Stomach (tissue), 8 donors: ENCODE measurements at regions not wholly inside any gene's neighbourhood (a gene's known extent, or its start where the extent isn't known, plus 50 kb on each side); places are given as distances from the start of the nearest gene placed in this dataset.

ENCODE experiments used
- DNase-seq, 2 donors: peaks; one replicate each; pipeline versions ENCODE4 v3.0.0 to v3.0.0-alpha.2; 2013 to 2019
- H3K27ac ChIP-seq, 5 donors: fragments of 200-600 bp in 4 of 5; sonication (generic) in 4 of 5; one replicate each; pipeline ENCODE4 v1.5.1; 2013 to 2019; ENCODE audit warnings: mild to moderate bottlenecking in 1 of 5, moderate library complexity in 1 of 5
- H3K27me3 ChIP-seq, 3 donors: fragments of 200-600 bp; sonication (generic); one replicate each; pipeline ENCODE4 v1.5.1; 2017 to 2019; ENCODE audit warnings: mixed run types in 1 of 3
- H3K36me3 ChIP-seq, 4 donors: fragments of 200-600 bp; sonication (generic); 1 replicate in 3 of 4; 2 replicates in 1 of 4; pipeline ENCODE4 v1.5.1; 2016 to 2019
- H3K4me1 ChIP-seq, 4 donors: fragments of 200-600 bp; sonication (generic); one replicate each; pipeline ENCODE4 v1.5.1; 2016 to 2019
- H3K4me3 ChIP-seq, 4 donors: fragments of 200-600 bp; sonication (generic) in 3 of 4; one replicate each; pipeline ENCODE4 v1.5.1; 2016 to 2019; ENCODE audit warnings: mild to moderate bottlenecking in 1 of 4
- H3K9me3 ChIP-seq, 4 donors: fragments of 200-600 bp; sonication (generic); one replicate each; pipeline ENCODE4 v1.5.1; 2016 to 2019
- EP300 ChIP-seq: sonication (generic); formaldehyde crosslinking; IDR thresholded peaks from one replicate; pipeline ENCODE4 v1.6.1; 2017; ENCODE audit warnings: antibody characterized with exemption
- POLR2A ChIP-seq, 4 donors: fragments of 450-650 bp; IDR thresholded peaks; one replicate each; pipeline ENCODE4 v1.6.1; 2016; ENCODE audit warnings: antibody characterized with exemption in 4 of 4, control low read depth in 2 of 4, mild to moderate bottlenecking in 1 of 4, moderate library complexity in 1 of 4
- POLR2AphosphoS5 ChIP-seq, 3 donors: sonication (generic); formaldehyde crosslinking; IDR thresholded peaks; one replicate each; pipeline ENCODE4 v1.6.1; 2016; ENCODE audit warnings: antibody characterized with exemption in 3 of 3
- WGBS, 5 donors: extraction: QIAGEN DNeasy Blood & Tissue Kit in 3 of 5; methylation state at CpG; one replicate each; pipeline versions ENCODE4 v1.1.5 to v1.1.7; 2013 to 2018; 5-methylcytosine and 5-hydroxymethylcytosine counted together
- intact Hi-C: fragments of 100-400 bp; cut with DNase I; formaldehyde crosslinking; loops from one replicate; pipeline ENCODE4 v1.15.1; 2023; ENCODE audit warnings: low total_unique reads
- TF ChIP-seq, protein P1 (sequence below), 7 experiments: fragments of 450-650 bp in 4 of 7; fragments of 200-600 bp in 3 of 7; sonication (generic) in 3 of 7; IDR thresholded peaks; one replicate each; pipeline ENCODE4 v1.5.1; 2016 to 2019; ENCODE audit warnings: antibody characterized with exemption in 7 of 7, control low read depth in 2 of 7, mild to moderate bottlenecking in 1 of 7
- donor health status: healthy with polysubstance abuse.
- donor health status: Bipolar disorder and iron deficiency.
- donor health status: healthy.

DNA sequence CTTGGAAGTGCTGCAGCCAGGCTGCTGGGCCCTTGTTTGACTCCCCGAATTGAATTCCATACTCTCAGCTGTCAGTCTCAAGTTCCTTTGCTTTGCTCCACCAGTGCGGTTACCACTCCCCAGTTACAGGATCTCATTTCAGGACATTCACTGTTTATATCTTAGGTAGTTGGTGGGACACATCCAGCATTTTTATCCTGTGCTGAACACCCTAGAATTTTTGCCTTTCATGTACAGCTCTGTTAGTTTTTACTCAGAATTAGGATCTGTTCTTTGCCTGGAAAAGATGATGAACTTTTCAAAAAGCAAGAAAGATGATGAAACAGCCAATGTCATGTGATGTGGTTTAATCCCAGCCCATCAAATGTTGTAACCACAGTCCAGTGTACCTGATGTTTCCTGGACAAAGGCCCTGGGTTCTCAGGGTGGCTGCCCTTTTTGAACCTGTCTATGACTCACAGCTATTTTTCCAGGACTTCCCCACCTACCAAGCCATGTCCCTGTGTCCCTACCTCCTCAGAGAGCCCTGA is 149.7 kb downstream of the NOC3L start:
- Histone ChIP-seq H3K36me3 (no peaks in the 10 kb centered on the region), H3K9me3 (no peaks in the 10 kb centered on the region), H3K27me3 (no peaks in the 10 kb centered on the region), H3K27ac (peak overlapping the region in 4 of 5 donors; percentile 8 to 69 (median 64)), H3K4me3 (no peak overlapping the region), H3K4me1 (peaks cover 7 to 43% (median 23%) of the 10 kb centered on the region in 4 donors)
- TF ChIP-seq EP300 (no peak), POLR2AphosphoS5 (IDR thresholded peaks at IDR 0.05) (peak in 2 of 3 donors; percentile 19 to 52)
- no peak for DNase-seq
- intact Hi-C loops, result no loop called here
- WGBS, 5 donors, result 70 to 83% (median 80%) methylated on average over 2 of the region's 2 CpGs

DNA sequence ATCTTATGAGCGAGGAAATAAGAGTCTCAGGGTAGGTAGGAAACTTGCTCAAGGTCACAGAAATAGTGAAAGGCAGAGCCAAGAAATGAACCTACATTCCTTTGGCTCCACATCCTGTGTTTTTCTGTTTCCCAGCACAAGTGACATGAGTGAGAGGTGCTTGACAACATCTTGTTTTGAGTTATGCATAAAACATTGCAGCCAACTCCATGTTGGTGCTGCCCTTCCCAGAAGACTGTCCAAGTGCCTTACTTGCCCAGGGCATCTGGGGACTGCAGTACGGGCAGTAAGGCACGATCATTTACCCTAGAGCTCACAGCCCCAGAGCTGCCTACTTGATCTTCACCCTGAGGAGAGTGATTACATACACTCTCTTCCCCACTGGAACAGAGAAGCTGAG is 148.8 kb downstream of the NOC3L start:
- H3K27ac ChIP-seq, result peak overlapping the region in 3 of 5 donors; percentile 7 to 65 (median 62)

DNA sequence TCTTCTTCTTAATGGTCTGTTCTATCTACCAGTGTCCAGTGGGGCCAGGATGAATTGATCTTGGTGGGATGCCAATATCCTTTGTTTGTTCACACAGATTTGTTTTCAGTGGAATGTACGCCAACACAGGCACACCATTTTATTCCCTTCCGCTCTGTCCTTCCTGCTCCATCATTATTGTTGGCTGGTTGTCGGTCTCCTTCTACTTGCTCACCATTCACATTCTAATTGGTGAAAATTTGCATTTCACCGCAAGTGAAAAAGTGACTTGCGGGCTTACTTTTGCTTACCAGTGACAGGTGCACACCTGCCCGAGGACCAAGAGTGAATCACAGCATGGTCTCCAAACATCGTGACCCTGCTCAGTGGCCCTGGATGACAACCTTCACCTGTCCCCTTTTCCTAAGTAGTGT is 148.3 kb downstream of the NOC3L start:
- TF ChIP-seq EP300 (no peak), POLR2A (IDR thresholded peaks at IDR 0.05) (no peak), POLR2AphosphoS5 (IDR thresholded peaks at IDR 0.05) (no peak)
- TF ChIP-seq, protein P1, sequence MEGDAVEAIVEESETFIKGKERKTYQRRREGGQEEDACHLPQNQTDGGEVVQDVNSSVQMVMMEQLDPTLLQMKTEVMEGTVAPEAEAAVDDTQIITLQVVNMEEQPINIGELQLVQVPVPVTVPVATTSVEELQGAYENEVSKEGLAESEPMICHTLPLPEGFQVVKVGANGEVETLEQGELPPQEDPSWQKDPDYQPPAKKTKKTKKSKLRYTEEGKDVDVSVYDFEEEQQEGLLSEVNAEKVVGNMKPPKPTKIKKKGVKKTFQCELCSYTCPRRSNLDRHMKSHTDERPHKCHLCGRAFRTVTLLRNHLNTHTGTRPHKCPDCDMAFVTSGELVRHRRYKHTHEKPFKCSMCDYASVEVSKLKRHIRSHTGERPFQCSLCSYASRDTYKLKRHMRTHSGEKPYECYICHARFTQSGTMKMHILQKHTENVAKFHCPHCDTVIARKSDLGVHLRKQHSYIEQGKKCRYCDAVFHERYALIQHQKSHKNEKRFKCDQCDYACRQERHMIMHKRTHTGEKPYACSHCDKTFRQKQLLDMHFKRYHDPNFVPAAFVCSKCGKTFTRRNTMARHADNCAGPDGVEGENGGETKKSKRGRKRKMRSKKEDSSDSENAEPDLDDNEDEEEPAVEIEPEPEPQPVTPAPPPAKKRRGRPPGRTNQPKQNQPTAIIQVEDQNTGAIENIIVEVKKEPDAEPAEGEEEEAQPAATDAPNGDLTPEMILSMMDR (IDR thresholded peaks at IDR 0.05), result no peak
- DNase-seq, result no peak
- 84 to 91% (median 86%) methylated on average over 7 of the region's 7 CpGs for WGBS, 5 donors
- Histone ChIP-seq H3K4me1 (peaks cover 7 to 32% (median 22%) of the 10 kb centered on the region in 4 donors), H3K9me3 (no peaks in the 10 kb centered on the region), H3K27ac (peak overlapping the region in 3 of 5 donors; percentile 7 to 65 (median 62)), H3K4me3 (no peak overlapping the region), H3K27me3 (no peaks in the 10 kb centered on the region), H3K36me3 (no peaks in the 10 kb centered on the region)
- intact Hi-C loops, result no loop called here

More for the DNA sequence above, 148.8 kb downstream of the NOC3L start:
- 65 to 75% (median 68%) methylated on average over 3 of the region's 3 CpGs for WGBS, 5 donors
- Histone ChIP-seq H3K27me3 (no peaks in the 10 kb centered on the region), H3K36me3 (no peaks in the 10 kb centered on the region), H3K4me3 (no peak overlapping the region), H3K9me3 (no peaks in the 10 kb centered on the region), H3K4me1 (peaks cover 7 to 37% (median 23%) of the 10 kb centered on the region in 4 donors)
- intact Hi-C loops, result no loop called here
- no peak for DNase-seq
- TF ChIP-seq POLR2A (IDR thresholded peaks at IDR 0.05) (no peak), POLR2AphosphoS5 (IDR thresholded peaks at IDR 0.05) (no peak), EP300 (no peak)
- TF ChIP-seq, protein P1 (IDR thresholded peaks at IDR 0.05), result no peak

DNA sequence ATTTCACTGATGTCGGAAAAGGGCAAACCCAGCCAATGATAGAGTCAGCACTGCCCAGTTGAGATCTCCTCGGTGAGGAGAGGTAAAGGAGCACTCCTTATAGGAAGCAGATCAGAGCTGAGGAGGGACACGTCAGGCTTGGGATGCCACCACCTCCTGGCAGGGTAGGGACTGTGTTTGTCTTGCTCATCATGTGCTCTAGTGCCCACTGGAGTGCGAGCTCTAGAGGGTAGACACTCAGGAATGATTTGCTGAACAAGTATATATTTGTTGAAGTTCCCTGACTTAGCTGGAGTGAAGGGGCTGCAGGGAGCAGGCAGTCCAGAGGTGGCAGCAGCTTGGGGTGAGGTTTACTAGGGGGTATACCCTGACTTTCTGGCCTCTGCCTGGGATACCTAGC is 146.5 kb downstream of the NOC3L start:
- DNase-seq, result no peak
- no peaks in the 10 kb centered on the region for H3K27me3 ChIP-seq
- intact Hi-C loops, result no loop called here
- H3K36me3 ChIP-seq, result no peaks in the 10 kb centered on the region
- TF ChIP-seq, protein P1 (IDR thresholded peaks at IDR 0.05), result no peak
- TF ChIP-seq POLR2A (IDR thresholded peaks at IDR 0.05), result no peak
- no peak for TF ChIP-seq POLR2AphosphoS5 (IDR thresholded peaks at IDR 0.05)
- no peak for TF ChIP-seq EP300
- no peak overlapping the region for H3K27ac ChIP-seq
- 85 to 92% (median 86%) methylated on average over 4 of the region's 4 CpGs for WGBS, 5 donors
- H3K4me1 ChIP-seq, result peaks cover under 1 to 15% (median 10%) of the 10 kb centered on the region in 4 donors
- H3K9me3 ChIP-seq, result no peaks in the 10 kb centered on the region
- no peak overlapping the region for H3K4me3 ChIP-seq

DNA sequence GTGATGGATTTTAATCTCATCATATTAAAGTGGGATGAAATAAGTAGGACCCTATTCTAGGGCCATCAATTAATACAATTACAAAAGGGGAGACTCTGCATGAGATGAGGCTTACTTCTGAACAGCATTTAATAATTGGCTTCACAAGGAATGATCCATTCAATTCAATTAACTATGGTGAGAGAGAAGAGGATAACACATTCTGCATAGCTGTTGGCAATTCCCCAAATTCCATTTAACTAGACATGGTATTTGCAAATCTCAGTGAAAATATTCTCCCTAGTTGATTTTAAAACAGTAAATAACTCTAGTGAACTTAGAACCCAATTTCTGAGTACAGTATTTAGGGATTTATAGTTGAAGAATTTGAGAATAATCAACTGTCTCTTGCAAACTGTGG is 145.3 kb downstream of the NOC3L start:
- intact Hi-C loops, result no loop called here
- no peaks in the 10 kb centered on the region for H3K36me3 ChIP-seq
- peaks cover 0 to 13% (median 8%) of the 10 kb centered on the region in 4 donors for H3K4me1 ChIP-seq
- no peaks in the 10 kb centered on the region for H3K27me3 ChIP-seq
- H3K9me3 ChIP-seq, result no peaks in the 10 kb centered on the region
- TF ChIP-seq EP300 (no peak), POLR2AphosphoS5 (IDR thresholded peaks at IDR 0.05) (no peak), POLR2A (IDR thresholded peaks at IDR 0.05) (no peak)
- TF ChIP-seq, protein P1 (IDR thresholded peaks at IDR 0.05), result no peak
- H3K4me3 ChIP-seq, result no peak overlapping the region
- no peak for DNase-seq
- H3K27ac ChIP-seq, result no peak overlapping the region
